ENCODE measurements at regions not wholly inside any gene's neighbourhood (a gene's known extent, or its start where the extent isn't known, plus 50 kb on each side); places are given as distances from the start of the nearest gene placed in this dataset.

GRCh38 chr16:63539276-63539675 is 1503.0 kb upstream of the CDH8 start:
- Histone ChIP-seq H3K27ac (ENCODE audit: control insufficient read depth, insufficient read depth) (no peak overlapping the region), H3K4me3 (no peak overlapping the region), H3K4me1 (ENCODE audit: control insufficient read depth, insufficient read depth, low read length) (no peaks in the 10 kb centered on the region), H3K4me2 (ENCODE audit: control insufficient read depth, insufficient read depth) (no peak overlapping the region), H2AFZ (ENCODE audit: control insufficient read depth, low read depth, low read length) (no peak overlapping the region), H3K36me3 (ENCODE audit: control insufficient read depth in 2 of 2, insufficient read depth in 2 of 2, low read length in 1 of 2) (no peaks in the 10 kb centered on the region), H3K9me3 (replicated peaks; ENCODE audit: control insufficient read depth, insufficient read depth, low read length) (no peaks in the 10 kb centered on the region), H3K9ac (ENCODE audit: control insufficient read depth, insufficient read depth, low read length) (no peak overlapping the region), H3K27me3 (replicated peaks in 1 of 2; ENCODE audit: control insufficient read depth in 2 of 2, insufficient read depth in 2 of 2, low read length in 1 of 2) (no peaks in the 10 kb centered on the region), H3K79me2 (ENCODE audit: control insufficient read depth, insufficient read depth, low read length) (no peaks in the 10 kb centered on the region), H4K20me1 (ENCODE audit: control insufficient read depth, insufficient read depth) (no peaks in the 10 kb centered on the region)
- POLR2A ChIA-PET: no interaction called here
- WGBS (ENCODE audit: insufficient coverage, insufficient replicate concordance, low lambda C conversion rate, missing lambda C conversion rate): 15% methylated on average over 2 of the region's 2 CpGs
- DNase-seq (ENCODE audit: low read depth, low spot score): no peak
- RAD21 ChIA-PET (ENCODE audit: unreplicated experiment): no interaction called here
- no peak for ATAC-seq
- TF ChIP-seq RFX5 (IDR thresholded peaks at IDR 0.05; ENCODE audit: low read depth, low read length): no peak
- TF ChIP-seq NR2C2 (IDR thresholded peaks at IDR 0.05; ENCODE audit: borderline replicate concordance, control insufficient read depth, insufficient read length, low read depth): no peak
- TF ChIP-seq E2F4 (IDR thresholded peaks at IDR 0.05; ENCODE audit: low read depth, low read length): no peak
- TF ChIP-seq FOXM1 (IDR thresholded peaks at IDR 0.05; ENCODE audit: low read depth, low read length): no peak
- no peak for TF ChIP-seq LARP7 (IDR thresholded peaks at IDR 0.05)
- intact Hi-C loops (cut with micrococcal nuclease; ENCODE audit: unreplicated experiment) (no loop called here), in situ Hi-C loops (cut with MboI) (no loop called here)
- SMC1A ChIA-PET (ENCODE audit: uncharacterized antibody, unreplicated experiment): no interaction called here
- CTCF ChIA-PET: interaction anchor here (0.7 kb wide), 1 partner anchor 841 kb away, joined by 3 read pairs; no protein-coding TSS in a partner anchor
- no TSS peak for BruUV-seq (replicated peaks)
- FAIRE-seq: no peak

- intact Hi-C loops (cut with micrococcal nuclease; ENCODE audit: unreplicated experiment): no loop called here
- Histone ChIP-seq H3K27me3 (replicated peaks in 1 of 2; ENCODE audit: control insufficient read depth in 2 of 2, insufficient read depth in 2 of 2, low read length in 1 of 2) (no peaks in the 10 kb centered on the region), H3K27ac (ENCODE audit: control insufficient read depth, insufficient read depth) (no peak overlapping the region), H3K9ac (ENCODE audit: control insufficient read depth, insufficient read depth, low read length) (no peak overlapping the region), H3K9me3 (replicated peaks; ENCODE audit: control insufficient read depth, insufficient read depth, low read length) (no peaks in the 10 kb centered on the region), H3K79me2 (ENCODE audit: control insufficient read depth, insufficient read depth, low read length) (no peaks in the 10 kb centered on the region), H3K4me1 (ENCODE audit: control insufficient read depth, insufficient read depth, low read length) (no peaks in the 10 kb centered on the region), H3K36me3 (ENCODE audit: control insufficient read depth in 2 of 2, insufficient read depth in 2 of 2, low read length in 1 of 2) (no peaks in the 10 kb centered on the region), H3K4me3 (no peak overlapping the region), H2AFZ (ENCODE audit: control insufficient read depth, low read depth, low read length) (no peak overlapping the region), H4K20me1 (ENCODE audit: control insufficient read depth, insufficient read depth) (no peaks in the 10 kb centered on the region), H3K4me2 (ENCODE audit: control insufficient read depth, insufficient read depth) (no peak overlapping the region)
- ChIA-PET CTCF (interaction anchor here (0.6 kb wide), 1 partner anchor 14 kb away, joined by 3 read pairs; no protein-coding TSS in a partner anchor), SMC1A (ENCODE audit: uncharacterized antibody, unreplicated experiment) (no interaction called here), POLR2A (no interaction called here), RAD21 (ENCODE audit: unreplicated experiment) (no interaction called here)
- no peak for DNase-seq (ENCODE audit: low read depth, low spot score)
- no peak for FAIRE-seq
- ATAC-seq: no peak
- BruUV-seq (replicated peaks): no TSS peak
- in situ Hi-C loops (cut with MboI): no loop called here
- no peak for TF ChIP-seq IRF3 (IDR thresholded peaks at IDR 0.05)
- no peak for TF ChIP-seq LARP7 (IDR thresholded peaks at IDR 0.05)
- no peak for TF ChIP-seq MAX (IDR thresholded peaks at IDR 0.05; ENCODE audit: low read depth, low read length)
- no peak for TF ChIP-seq TARDBP (IDR thresholded peaks at IDR 0.05; ENCODE audit: borderline replicate concordance)
- TF ChIP-seq USF2 (IDR thresholded peaks at IDR 0.05; ENCODE audit: borderline replicate concordance, low read depth, low read length): no peak
- TF ChIP-seq SPI1 (IDR thresholded peaks at IDR 0.05; ENCODE audit: borderline replicate concordance, insufficient read depth, low read depth, low read length): no peak
- TF ChIP-seq NBN (IDR thresholded peaks at IDR 0.05): no peak
- TF ChIP-seq EED (IDR thresholded peaks at IDR 0.05; ENCODE audit: low read depth): no peak
- no peak for TF ChIP-seq NFXL1 (IDR thresholded peaks at IDR 0.05; ENCODE audit: borderline replicate concordance)
- TF ChIP-seq RUNX3 (IDR thresholded peaks at IDR 0.05; ENCODE audit: low read length): no peak
- WGBS (ENCODE audit: insufficient coverage, insufficient replicate concordance, low lambda C conversion rate, missing lambda C conversion rate): 0% methylated on average over 4 of the region's 4 CpGs
Observed at GRCh38 chr16:63530974-63531373, 1494.7 kb upstream of the CDH8 start.
